ENCODE measurements at regions not wholly inside any gene's neighbourhood (a gene's known extent, or its start where the extent isn't known, plus 50 kb on each side); places are given as distances from the start of the nearest gene placed in this dataset.
A peak's percentile ranks its signal among the peaks of the same experiment; 100 is the strongest.

DNA sequence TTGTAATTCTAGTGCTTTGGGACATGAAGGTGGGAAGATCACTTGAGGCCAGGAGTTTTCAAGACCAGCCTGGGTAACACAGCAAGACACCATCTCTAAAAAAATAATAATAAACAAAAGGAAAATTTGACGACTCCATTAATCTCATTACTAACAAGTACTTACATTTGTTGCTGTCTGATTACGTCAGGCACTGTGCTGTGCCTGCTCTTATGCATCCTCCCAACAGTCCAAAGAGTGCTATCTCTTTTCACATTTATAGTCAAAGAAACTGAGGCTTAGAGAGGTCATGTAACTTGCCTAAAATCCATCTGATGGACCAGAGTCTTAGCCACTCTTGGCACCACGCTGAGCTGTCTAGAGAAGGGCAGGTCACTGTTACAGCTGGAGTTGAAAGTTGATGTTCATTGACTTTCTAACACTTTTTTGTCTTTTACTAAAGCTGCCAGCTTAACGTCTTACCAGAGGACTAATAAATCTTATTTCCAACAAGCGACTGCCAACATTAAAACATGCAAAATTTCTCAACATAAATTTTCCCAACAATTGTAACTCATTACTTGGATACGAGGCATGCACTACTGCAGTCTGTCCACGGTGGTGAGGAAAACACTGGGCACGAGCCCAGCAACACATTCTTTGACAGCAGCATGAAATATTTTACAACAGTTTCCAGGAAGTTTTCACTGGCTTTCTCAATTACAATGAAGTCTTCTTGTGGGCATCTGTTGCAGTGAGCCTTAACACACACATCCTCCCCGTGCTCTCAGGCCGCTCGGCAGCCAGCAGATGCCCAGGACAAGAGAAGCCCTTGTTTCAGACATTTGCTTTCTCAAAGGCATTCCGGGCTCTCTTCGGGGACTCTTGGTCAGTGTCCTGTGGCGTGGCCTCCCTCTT is 262.9 kb upstream of the PROX1 start:
- peak in 1 of 2 donors; percentile 71 for DNase-seq (ENCODE audit: low spot score in 2 of 2)
- TF ChIP-seq POLR2AphosphoS5 (IDR thresholded peaks at IDR 0.05): no peak
- TF ChIP-seq CTCF (IDR thresholded peaks at IDR 0.05): peak in 1 of 3 donors; percentile 19

DNA sequence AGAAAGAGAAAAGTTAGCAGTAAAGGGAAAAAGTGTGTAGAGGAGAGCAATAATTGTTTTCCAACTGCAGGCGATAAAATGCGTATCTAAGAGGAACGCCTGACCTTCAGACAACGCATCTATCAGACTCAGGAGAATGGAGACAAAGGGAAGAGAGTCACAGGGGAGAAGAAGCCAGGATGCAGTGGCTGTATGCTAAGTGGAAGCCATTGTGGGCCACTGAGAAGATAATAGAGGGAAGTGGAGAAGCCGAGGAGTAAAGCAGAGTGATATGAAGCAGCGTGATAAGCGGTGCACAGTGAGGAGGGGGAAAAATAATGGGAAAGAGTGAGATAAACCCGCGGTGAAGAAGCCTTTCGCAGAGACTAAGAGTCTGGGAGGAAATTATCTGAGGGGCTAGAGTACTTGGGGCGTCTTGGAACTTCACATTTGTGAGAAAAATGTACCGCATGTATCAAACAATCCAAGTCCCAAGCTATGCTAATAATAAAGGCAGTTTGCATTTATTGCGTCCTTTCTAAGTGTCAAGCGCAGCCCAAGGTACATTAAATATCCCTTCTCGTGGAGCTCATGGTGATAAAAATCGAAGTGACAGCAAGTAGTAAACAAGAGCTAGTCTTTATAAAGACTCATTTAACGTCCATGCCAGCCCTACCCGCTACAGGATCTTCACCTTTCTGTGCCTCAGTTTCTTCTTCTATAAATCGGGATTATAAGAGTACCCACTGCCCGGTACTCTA is 259.8 kb upstream of the PROX1 start:
- TF ChIP-seq CTCF (IDR thresholded peaks at IDR 0.05) (no peak), POLR2A (IDR thresholded peaks at IDR 0.05) (no peak), POLR2AphosphoS5 (IDR thresholded peaks at IDR 0.05) (no peak)
- Histone ChIP-seq H3K9me3 (no peaks in the 10 kb centered on the region), H3K36me3 (no peaks in the 10 kb centered on the region), H3K27me3 (no peaks in the 10 kb centered on the region), H3K4me1 (no peaks in the 10 kb centered on the region), H3K27ac (no peak overlapping the region), H3K4me3 (no peak overlapping the region)
- no peak for DNase-seq (ENCODE audit: low spot score in 2 of 2)
- intact Hi-C loops (cut with DNase I; ENCODE audit: low total_unique reads): no loop called here

More for the DNA sequence above, 262.9 kb upstream of the PROX1 start:
- H3K27ac ChIP-seq: peak overlapping the region; percentile 52 to 80
- intact Hi-C loops (cut with DNase I; ENCODE audit: low total_unique reads): loop anchor here (5.0 kb wide), 1 partner anchor 373 kb away; no protein-coding TSS in a partner anchor
- H3K4me1 ChIP-seq: no peaks in the 10 kb centered on the region
- no peaks in the 10 kb centered on the region for H3K36me3 ChIP-seq
- peak overlapping the region in 1 of 3 donors; percentile 7 for H3K4me3 ChIP-seq
- no peaks in the 10 kb centered on the region for H3K9me3 ChIP-seq
- H3K27me3 ChIP-seq: no peaks in the 10 kb centered on the region

DNA sequence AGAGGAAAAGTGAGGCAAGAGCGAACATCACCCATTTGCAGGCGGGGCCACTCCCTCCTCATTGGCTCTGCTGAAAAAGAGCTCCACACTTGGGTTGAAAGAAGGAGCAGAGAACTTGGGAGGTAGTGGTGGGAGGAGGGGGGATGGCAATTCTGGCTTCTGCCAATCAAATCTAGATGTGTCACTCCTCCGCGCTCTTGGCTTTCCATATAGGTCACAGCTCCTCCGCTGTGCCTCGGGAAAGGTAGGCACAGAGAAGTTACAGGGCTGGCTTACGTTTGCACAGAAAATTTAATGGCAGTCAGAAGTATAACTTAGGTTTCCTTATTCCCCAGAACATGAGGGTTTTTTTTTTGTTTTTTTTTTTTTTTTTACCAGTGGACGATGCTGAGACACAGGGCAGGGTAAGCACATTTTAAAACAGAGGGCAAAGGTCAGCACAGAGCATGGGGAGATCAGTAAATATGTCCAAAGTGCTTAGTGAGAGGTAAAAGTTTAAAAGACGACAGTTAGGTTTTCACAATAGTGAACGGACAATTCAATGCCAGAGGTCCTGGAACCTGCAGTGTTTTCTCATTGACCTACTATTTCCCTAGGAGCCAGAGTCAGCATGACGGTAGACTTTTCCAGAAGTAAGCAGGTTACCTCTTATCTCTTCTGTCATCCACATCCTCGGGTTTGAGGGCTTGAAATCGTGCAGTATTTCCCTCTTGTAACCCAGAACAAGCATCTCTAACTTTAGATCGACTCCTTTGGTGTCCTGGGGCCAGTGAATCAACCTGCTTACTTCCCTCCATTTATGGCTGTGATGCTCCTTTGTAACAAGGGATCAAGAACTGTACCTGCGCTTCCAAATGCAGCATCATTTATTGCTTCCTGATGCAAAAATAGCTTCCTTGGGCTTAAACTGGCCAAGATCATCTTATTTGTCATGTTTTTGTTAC is 258.9 kb upstream of the PROX1 start:
- H3K36me3 ChIP-seq: no peaks in the 10 kb centered on the region

GRCh38 chr1:213733705-213734104 is 254.1 kb upstream of the PROX1 start:
- Histone ChIP-seq H3K9me3 (no peaks in the 10 kb centered on the region), H3K27me3 (no peaks in the 10 kb centered on the region), H3K36me3 (no peaks in the 10 kb centered on the region), H3K27ac (no peak overlapping the region), H3K4me1 (no peaks in the 10 kb centered on the region), H3K4me3 (no peak overlapping the region)
- intact Hi-C loops (cut with DNase I; ENCODE audit: low total_unique reads): no loop called here
- no peak for TF ChIP-seq POLR2AphosphoS5 (IDR thresholded peaks at IDR 0.05)
- TF ChIP-seq POLR2A (IDR thresholded peaks at IDR 0.05): no peak
- TF ChIP-seq CTCF (IDR thresholded peaks at IDR 0.05): no peak
- DNase-seq (ENCODE audit: low spot score in 2 of 2): no peak

More for the DNA sequence above, 258.9 kb upstream of the PROX1 start:
- H3K27me3 ChIP-seq: no peaks in the 10 kb centered on the region
- H3K27ac ChIP-seq: no peak overlapping the region
- no peak overlapping the region for H3K4me3 ChIP-seq
- TF ChIP-seq POLR2A (IDR thresholded peaks at IDR 0.05): no peak
- H3K4me1 ChIP-seq: no peaks in the 10 kb centered on the region
- H3K9me3 ChIP-seq: no peaks in the 10 kb centered on the region
- DNase-seq (ENCODE audit: low spot score in 2 of 2): no peak
- intact Hi-C loops (cut with DNase I; ENCODE audit: low total_unique reads): no loop called here

DNA sequence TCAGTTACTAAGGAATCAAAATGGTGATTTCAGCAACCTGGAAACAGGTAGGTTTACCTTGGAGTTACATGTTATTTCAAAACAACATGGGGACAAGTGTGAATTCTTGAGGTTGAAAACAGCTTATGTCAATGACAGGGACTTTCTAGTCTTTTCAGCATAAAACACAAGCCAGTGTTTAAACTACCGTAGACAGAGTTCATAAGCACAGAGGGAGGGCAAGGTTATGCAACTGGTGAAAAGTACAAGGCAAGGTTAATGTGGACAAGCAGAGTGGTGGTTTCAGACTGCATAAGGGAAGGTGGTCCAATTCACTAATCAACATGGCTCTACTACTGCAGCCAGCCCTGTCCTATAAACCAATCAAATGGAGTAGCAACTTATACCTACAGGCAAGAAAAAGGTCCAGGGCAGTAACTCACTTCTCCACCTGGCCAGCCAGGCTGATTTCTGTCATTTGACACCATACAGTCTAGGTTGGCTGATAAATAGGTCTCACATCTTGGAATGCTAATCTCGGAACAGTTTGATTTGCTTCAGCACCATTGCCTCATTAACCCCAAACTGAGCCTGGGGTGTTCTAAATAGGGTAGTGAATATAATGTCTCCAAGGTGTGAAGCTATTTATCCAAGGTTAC is 250.3 kb upstream of the PROX1 start:
- Histone ChIP-seq H3K27me3 (no peaks in the 10 kb centered on the region), H3K27ac (no peak overlapping the region), H3K4me3 (no peak overlapping the region), H3K9me3 (no peaks in the 10 kb centered on the region), H3K4me1 (no peaks in the 10 kb centered on the region), H3K36me3 (no peaks in the 10 kb centered on the region)
- TF ChIP-seq POLR2A (IDR thresholded peaks at IDR 0.05) (no peak), POLR2AphosphoS5 (IDR thresholded peaks at IDR 0.05) (no peak), CTCF (IDR thresholded peaks at IDR 0.05) (no peak)
- no peak for DNase-seq (ENCODE audit: low spot score in 2 of 2)
- intact Hi-C loops (cut with DNase I; ENCODE audit: low total_unique reads): no loop called here
